T-helper 17 cell (primary cell): ENCODE measurements at regions not wholly inside any gene's neighbourhood (a gene's known extent, or its start where the extent isn't known, plus 50 kb on each side); places are given as distances from the start of the nearest gene placed in this dataset.

Experiments
- ATAC-seq: fragments of 150-1000 bp; cut with Tn5 transposase; 2 replicates; pipeline ENCODE4 v1.10.0; 2021; ENCODE audit warnings: mild to moderate bottlenecking, moderate library complexity
- DNase-seq, 3 donors: peaks; one replicate each; pipeline versions ENCODE4 v3.0.0 to v3.0.0-alpha.2; 2020 to 2021
- H3K9me3 ChIP-seq: one replicate; pipeline ENCODE4 v1.7.0; 2013; ENCODE audit warnings: low read length, mild to moderate bottlenecking; ENCODE audit not compliant: control insufficient read depth, poor library complexity, severe bottlenecking
- H3K27ac Mint-ChIP-seq: one replicate; pipeline ENCODE4 v1.8.0; 2022; ENCODE audit warnings: mild to moderate bottlenecking, moderate library complexity, mixed read lengths
- H3K27me3 Mint-ChIP-seq: one replicate; pipeline ENCODE4 v1.8.0; 2022; ENCODE audit warnings: mixed read lengths
- H3K36me3 Mint-ChIP-seq: one replicate; pipeline ENCODE4 v1.8.0; 2022; ENCODE audit warnings: low read depth, mixed read lengths
- H3K4me1 Mint-ChIP-seq: one replicate; pipeline ENCODE4 v1.8.0; 2022; ENCODE audit warnings: mild to moderate bottlenecking, mixed read lengths
- H3K4me3 Mint-ChIP-seq: one replicate; pipeline ENCODE4 v1.8.0; 2022; ENCODE audit warnings: mild to moderate bottlenecking, moderate library complexity, mixed read lengths

DNA sequence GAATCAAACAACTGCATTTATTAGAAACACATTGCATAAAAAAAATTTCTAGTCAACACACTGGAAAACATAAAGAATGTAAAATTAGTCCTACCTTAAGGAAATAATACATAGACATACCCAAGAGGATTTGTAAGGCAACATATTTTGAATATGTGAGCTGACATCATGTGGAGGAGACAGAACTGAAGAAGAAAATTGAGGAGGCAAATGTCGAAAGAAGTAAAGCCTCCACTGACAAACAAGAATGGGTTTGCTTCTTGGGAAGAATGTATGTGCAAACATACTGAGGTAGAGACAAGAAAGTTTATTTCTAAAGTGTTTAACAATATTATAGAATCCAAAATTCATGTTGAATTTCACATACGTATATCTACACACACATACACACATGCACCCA, 363.0 kb upstream of the PDE4D start:
- Mint-ChIP-seq H3K36me3 (no peaks in the 10 kb centered on the region), H3K4me3 (no peak overlapping the region), H3K27ac (no peak overlapping the region), H3K4me1 (no peaks in the 10 kb centered on the region), H3K27me3 (no peaks in the 10 kb centered on the region)
- no peak for ATAC-seq
- no peak for DNase-seq
- H3K9me3 ChIP-seq = no peaks in the 10 kb centered on the region

DNA sequence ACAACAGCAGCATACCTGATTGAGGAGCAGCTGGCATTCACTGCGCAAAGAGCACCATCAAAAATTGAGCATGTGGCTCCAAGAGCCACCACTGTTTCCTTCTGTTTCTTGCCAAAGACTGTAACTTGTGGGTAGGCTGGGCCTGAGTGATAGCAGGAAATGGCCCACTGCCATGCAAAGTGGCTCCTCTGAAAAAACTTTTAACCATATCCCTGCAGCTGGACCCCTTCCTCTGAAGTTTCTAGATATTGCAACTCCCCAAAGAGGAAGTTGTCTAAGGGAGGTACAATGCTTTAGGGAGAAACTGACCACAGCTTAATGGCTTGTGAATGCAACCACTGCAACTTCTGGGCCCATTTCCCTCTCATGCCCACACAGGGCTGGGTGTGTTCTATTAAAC, 355.4 kb upstream of the PDE4D start:
- DNase-seq = no peak
- Mint-ChIP-seq H3K4me3 (no peak overlapping the region), H3K36me3 (no peaks in the 10 kb centered on the region), H3K27me3 (no peaks in the 10 kb centered on the region), H3K4me1 (no peaks in the 10 kb centered on the region), H3K27ac (no peak overlapping the region)
- ATAC-seq = no peak
- no peaks in the 10 kb centered on the region for H3K9me3 ChIP-seq

DNA sequence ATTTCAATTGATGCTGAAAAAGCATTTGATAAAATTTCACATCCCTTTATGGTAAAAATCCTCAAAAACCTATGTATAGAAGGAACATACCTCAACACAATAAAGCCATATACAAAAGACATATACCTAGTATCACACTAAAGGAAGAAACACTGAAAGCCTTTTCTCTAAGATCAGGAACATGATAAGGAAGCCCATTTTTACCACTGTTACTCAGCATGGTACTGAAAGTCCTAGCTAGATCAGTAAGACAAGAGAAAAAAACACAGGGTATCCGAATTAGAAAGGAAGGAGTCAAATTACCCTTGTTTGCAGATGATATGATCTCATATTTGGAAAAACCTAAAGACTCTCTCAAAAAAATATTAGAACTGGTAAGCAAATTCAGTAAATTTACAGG, 350.2 kb upstream of the PDE4D start:
- Mint-ChIP-seq H3K27ac (no peak overlapping the region), H3K4me1 (no peaks in the 10 kb centered on the region), H3K4me3 (no peak overlapping the region), H3K36me3 (no peaks in the 10 kb centered on the region), H3K27me3 (no peaks in the 10 kb centered on the region)
- no peak for ATAC-seq
- no peak for DNase-seq
- no peaks in the 10 kb centered on the region for H3K9me3 ChIP-seq

DNA sequence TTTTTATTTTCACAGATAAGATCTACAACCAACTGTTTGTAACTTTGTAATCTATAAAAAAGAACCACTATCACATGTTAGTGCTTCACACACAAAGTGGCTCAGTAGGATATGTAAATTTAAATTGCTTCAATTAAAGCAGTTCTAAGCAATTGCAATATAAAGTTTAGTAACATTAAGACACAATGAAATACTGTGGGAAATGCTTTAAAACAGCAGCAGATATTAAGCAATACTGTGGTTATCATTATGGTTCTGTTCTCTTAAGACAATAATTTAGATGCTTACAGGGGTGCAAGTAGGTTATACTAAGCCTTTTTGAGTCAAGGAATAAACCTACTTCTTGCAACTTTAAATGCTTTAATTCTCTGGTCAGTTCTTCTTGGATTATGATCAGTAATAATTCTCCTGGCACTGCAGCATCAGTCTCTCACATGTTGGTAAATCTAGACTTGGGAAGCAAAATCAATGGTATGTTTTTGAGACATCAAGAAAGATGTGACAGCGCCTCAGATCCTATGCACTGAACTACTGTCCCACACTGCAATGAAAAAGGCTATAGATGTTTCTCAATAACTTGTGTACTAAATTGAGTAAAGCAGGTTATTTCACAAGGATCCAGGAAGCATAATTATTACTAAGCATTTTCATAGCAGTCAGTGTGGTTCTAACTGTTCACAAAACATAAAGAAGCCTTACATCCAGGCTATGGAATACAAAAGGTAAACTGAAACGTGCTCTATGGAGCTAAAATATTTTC, 338.7 kb upstream of the PDE4D start:
- H3K27me3 Mint-ChIP-seq = no peaks in the 10 kb centered on the region
- H3K4me1 Mint-ChIP-seq = no peaks in the 10 kb centered on the region

DNA sequence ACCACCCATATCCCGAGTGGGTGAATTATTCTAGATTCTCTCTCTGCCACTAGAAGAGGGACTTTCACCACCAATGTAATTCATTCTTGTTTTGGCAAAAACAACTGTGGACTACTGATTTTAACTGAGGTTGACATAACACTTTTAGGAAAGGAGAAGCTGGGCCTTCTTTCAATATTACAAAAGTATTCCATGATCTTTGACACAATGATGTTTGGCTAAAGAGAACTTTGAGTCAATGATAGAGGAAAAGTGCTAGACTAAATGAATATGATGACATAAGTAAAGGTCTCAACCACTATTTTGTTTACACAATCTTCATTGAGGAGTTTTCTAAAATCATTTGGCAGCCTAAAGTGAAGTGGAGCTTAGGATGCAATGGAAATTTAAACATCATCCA, 336.9 kb upstream of the PDE4D start:
- DNase-seq = no peak
- no peaks in the 10 kb centered on the region for H3K27me3 Mint-ChIP-seq
- H3K4me3 Mint-ChIP-seq = no peak overlapping the region
- H3K36me3 Mint-ChIP-seq = no peaks in the 10 kb centered on the region
- no peak overlapping the region for H3K27ac Mint-ChIP-seq
- H3K4me1 Mint-ChIP-seq = no peaks in the 10 kb centered on the region
- ATAC-seq = no peak
- no peaks in the 10 kb centered on the region for H3K9me3 ChIP-seq

More for the DNA sequence above, 338.7 kb upstream of the PDE4D start:
- Mint-ChIP-seq H3K36me3 (no peaks in the 10 kb centered on the region), H3K4me3 (no peak overlapping the region), H3K27ac (no peak overlapping the region)
- DNase-seq (no peak), ATAC-seq (no peak)
- H3K9me3 ChIP-seq = no peaks in the 10 kb centered on the region

DNA sequence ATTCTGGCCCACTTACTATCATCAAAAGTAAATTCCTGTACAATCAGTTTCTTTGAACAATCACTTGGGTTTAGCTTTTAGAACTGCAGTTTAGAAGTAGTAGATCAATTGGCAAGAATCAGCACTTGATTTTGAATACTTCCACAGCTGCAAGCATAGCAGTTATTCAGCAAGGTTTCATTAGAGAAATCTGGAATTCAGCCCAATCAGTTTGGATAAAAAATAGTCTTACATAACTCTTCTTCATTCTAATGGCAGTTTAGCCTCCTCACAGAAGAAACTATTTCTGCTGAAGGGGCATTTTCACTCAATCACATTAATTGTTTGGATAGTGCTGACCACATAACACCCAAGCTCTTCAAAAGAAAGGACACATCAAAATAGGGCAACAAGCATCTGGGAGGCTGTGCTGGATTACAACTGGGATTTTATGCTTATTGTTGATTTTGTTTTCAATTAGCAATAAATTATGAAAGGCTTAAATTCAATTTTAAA, 336.2 kb upstream of the PDE4D start:
- no peaks in the 10 kb centered on the region for H3K4me1 Mint-ChIP-seq
- DNase-seq (no peak), ATAC-seq (no peak)
- no peaks in the 10 kb centered on the region for H3K27me3 Mint-ChIP-seq
- no peaks in the 10 kb centered on the region for H3K9me3 ChIP-seq
- no peaks in the 10 kb centered on the region for H3K36me3 Mint-ChIP-seq
- H3K4me3 Mint-ChIP-seq = no peak overlapping the region
- no peak overlapping the region for H3K27ac Mint-ChIP-seq

DNA sequence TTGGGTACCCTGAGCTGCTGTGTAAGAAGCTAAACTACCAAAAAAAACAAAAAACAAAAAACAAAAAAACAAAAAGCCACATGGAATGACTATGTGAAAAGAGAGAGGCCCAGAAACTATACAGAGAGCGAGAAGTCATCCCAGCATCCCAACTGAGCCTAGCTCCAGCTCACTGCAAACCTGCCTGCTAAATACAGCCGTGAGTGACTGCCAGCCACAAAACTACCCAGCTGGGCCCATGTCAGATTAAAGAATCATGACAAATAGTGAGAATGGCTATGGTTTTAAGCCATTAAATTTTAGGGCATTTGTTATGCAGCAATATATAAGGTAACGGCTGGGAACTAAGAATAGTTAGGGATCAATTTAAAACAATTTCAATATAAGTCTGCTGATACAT, 335.1 kb upstream of the PDE4D start:
- H3K36me3 Mint-ChIP-seq = no peaks in the 10 kb centered on the region
- ATAC-seq (no peak), DNase-seq (no peak)
- H3K27ac Mint-ChIP-seq = no peak overlapping the region
- no peaks in the 10 kb centered on the region for H3K9me3 ChIP-seq
- no peaks in the 10 kb centered on the region for H3K27me3 Mint-ChIP-seq
- H3K4me1 Mint-ChIP-seq = no peaks in the 10 kb centered on the region
- H3K4me3 Mint-ChIP-seq = no peak overlapping the region

DNA sequence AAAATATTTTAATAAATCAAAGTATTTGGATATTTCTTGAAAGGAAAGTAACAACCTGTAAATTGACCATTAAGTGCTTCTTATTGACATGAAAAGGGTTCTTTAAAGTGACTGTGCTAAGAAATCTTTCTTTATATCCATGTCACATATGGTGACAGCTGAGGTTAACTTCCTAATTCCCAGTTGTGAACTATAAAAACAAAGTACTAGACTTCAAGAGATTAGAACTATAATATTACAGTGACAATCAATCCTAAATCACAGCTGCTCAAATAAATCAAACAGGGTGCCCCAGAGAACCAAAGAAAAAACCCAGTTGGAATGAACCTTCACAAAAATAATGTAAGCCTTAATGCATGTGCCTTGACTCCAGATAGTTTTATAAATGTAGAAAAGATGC, 332.6 kb upstream of the PDE4D start:
- ATAC-seq = no peak
- DNase-seq = no peak
- no peak overlapping the region for H3K4me3 Mint-ChIP-seq
- H3K9me3 ChIP-seq = no peaks in the 10 kb centered on the region
- H3K4me1 Mint-ChIP-seq = no peaks in the 10 kb centered on the region
- no peak overlapping the region for H3K27ac Mint-ChIP-seq
- no peaks in the 10 kb centered on the region for H3K27me3 Mint-ChIP-seq
- H3K36me3 Mint-ChIP-seq = no peaks in the 10 kb centered on the region

DNA sequence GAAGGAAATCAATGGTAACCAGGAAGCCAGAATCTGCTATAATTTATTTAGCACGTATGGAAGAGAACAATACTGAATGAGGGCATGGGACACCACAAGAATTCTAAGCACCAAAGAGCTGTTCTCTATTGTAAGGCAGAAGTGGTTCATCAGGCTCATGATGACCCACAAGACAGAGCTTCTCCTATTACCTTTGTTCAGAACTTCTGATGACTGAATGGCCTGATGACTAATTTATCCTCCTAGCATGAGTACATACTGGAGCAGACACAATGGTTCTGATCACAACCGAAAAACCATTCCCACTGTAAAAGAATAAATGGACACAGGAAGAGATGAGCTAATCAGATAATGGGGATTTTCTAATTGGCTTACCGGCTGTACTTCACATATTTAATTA, 329.8 kb upstream of the PDE4D start:
- Mint-ChIP-seq H3K27ac (no peak overlapping the region), H3K4me1 (no peaks in the 10 kb centered on the region), H3K4me3 (no peak overlapping the region), H3K27me3 (no peaks in the 10 kb centered on the region), H3K36me3 (no peaks in the 10 kb centered on the region)
- DNase-seq (no peak), ATAC-seq (no peak)
- no peaks in the 10 kb centered on the region for H3K9me3 ChIP-seq

DNA sequence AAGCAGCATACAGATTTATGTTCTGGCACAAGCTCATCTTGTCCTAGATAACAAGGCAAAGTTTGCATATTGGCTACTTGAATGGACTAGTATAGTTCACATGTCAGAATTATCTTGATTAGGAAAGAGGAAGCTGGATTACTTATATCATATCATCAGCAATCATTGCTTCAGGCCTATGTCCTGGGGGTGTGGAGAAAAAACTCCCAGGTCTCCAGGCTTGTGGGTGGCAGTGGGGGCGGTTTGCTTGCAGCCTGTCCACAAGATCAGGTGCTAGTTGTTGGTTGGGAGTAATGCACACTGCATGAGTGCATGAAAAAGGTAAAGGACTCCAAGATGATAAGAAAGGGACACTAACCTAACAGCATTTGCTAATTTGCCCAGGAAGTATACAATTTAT, 326.4 kb upstream of the PDE4D start:
- no peak overlapping the region for H3K4me3 Mint-ChIP-seq
- H3K4me1 Mint-ChIP-seq = no peaks in the 10 kb centered on the region
- H3K27ac Mint-ChIP-seq = no peak overlapping the region
- H3K36me3 Mint-ChIP-seq = no peaks in the 10 kb centered on the region
- ATAC-seq (no peak), DNase-seq (no peak)
- H3K9me3 ChIP-seq = no peaks in the 10 kb centered on the region
- no peaks in the 10 kb centered on the region for H3K27me3 Mint-ChIP-seq

DNA sequence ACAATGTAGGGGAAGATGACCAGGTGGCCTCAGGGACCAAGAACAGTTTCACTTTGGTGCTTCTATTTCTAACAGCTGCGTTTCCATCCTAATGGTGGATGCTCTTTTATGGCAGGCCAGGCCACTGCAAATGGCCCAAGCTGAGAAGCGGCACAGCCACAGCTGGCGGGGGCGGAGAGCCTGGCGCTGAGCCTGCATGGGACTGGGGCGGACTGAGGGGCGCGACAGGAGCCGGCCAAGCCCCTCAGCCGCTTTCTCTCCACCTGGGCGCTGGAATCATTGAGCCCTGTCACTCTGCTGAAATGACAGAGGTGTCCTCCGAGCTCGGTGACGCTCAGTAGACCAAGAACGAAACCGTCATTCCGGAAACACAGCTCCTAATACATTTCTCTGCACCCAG, 317.3 kb upstream of the PDE4D start:
- Mint-ChIP-seq H3K36me3 (no peaks in the 10 kb centered on the region), H3K27me3 (no peaks in the 10 kb centered on the region), H3K4me3 (no peak overlapping the region), H3K4me1 (no peaks in the 10 kb centered on the region), H3K27ac (no peak overlapping the region)
- no peaks in the 10 kb centered on the region for H3K9me3 ChIP-seq
- no peak for ATAC-seq
- no peak for DNase-seq

DNA sequence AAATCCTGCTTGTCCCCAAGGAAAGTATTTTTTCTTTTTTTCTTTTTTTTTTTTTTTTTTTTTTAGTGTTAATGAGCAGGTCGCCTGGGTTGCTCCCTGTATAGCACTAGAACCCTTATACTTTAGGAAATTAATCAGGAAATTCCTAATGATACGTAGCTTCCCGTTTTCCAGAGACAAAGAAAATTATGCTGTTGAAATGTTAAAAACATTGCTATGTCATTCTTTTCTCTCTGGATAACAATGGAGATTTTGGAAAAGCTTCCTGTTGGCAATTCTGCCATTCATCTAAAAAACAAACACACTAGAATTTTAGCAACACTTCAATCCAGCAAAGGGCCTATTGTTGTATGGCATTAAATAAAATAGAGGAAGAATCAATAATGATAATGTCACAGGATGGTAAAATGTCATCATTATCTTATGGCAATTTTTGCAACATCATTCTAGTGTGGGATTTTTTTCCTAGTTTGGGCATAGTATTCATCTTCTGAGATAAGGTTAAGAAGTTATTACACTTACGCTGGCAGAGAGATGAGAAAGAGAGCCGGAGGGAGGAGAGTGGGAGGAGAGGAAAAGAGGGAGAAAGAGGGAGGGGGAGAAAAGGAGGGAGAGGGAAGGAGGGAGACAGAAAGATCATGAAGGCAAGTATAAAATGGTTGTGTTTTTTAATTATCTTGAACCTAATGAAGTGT, 315.8 kb upstream of the PDE4D start:
- H3K27ac Mint-ChIP-seq = no peak overlapping the region

DNA sequence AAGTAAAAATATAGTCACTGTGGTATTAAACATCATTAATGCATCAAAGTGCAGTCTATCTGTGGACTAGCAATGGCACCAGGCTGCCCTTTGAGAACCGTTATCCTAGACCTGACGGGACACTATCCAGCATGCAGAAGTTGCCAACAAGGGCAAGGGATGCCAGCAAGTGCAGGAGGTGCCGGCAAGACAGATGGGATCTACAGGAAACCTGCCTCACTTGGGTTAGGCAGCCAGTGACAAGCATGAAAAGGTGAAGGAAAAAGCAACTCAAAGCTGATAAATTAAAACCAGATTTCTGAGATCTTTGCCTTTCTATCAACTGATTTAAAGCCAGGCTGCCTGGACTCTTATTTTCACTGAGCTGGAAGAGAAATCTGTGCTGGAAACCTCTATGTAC, 315.2 kb upstream of the PDE4D start:
- no peak overlapping the region for H3K4me3 Mint-ChIP-seq
- ATAC-seq = no peak
- no peaks in the 10 kb centered on the region for H3K36me3 Mint-ChIP-seq
- no peak for DNase-seq
- H3K4me1 Mint-ChIP-seq = no peaks in the 10 kb centered on the region
- H3K9me3 ChIP-seq = no peaks in the 10 kb centered on the region
- H3K27me3 Mint-ChIP-seq = no peaks in the 10 kb centered on the region
- no peak overlapping the region for H3K27ac Mint-ChIP-seq

More for the DNA sequence above, 315.8 kb upstream of the PDE4D start:
- no peaks in the 10 kb centered on the region for H3K36me3 Mint-ChIP-seq
- H3K9me3 ChIP-seq = no peaks in the 10 kb centered on the region
- DNase-seq = no peak
- no peak overlapping the region for H3K4me3 Mint-ChIP-seq
- no peak for ATAC-seq
- H3K27me3 Mint-ChIP-seq = no peaks in the 10 kb centered on the region
- H3K4me1 Mint-ChIP-seq = no peaks in the 10 kb centered on the region

DNA sequence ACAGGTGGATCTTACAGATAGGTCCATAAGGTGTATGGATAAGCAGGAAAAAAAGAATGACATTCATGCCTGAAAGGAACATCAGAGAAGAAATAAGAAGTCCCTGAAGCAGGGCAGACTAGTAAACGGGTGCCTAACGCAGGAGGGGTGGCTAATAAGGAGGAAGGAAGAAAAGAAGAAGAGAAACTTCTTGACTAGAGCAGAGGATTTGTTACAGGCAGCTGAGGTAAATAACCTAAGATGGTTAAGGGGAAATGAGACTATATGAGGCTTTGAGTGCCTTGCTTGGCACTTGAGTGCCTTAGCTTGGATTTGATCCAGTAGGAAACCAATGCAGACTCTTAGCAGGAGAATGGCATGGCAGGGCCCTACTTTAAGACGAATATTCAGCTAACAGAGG, 313.5 kb upstream of the PDE4D start:
- no peak for DNase-seq
- Mint-ChIP-seq H3K27me3 (no peaks in the 10 kb centered on the region), H3K4me3 (no peak overlapping the region), H3K4me1 (no peaks in the 10 kb centered on the region), H3K27ac (no peak overlapping the region), H3K36me3 (no peaks in the 10 kb centered on the region)
- H3K9me3 ChIP-seq = no peaks in the 10 kb centered on the region
- peak; percentile 69 for ATAC-seq
